ENCODE measurements at regions not wholly inside any gene's neighbourhood (a gene's known extent, or its start where the extent isn't known, plus 50 kb on each side); places are given as distances from the start of the nearest gene placed in this dataset.

GRCh38 chr4:83170952-83171399 is 56.4 kb upstream of the PLAC8 start:
- WGBS: 69% methylated on average over 4 of the region's 4 CpGs
- DNase-seq (ENCODE audit: low spot score): no peak
- Histone ChIP-seq H3K4me3 (ENCODE audit: low read depth in 1 of 3, low read length in 3 of 3) (no peak overlapping the region), H3K36me3 (ENCODE audit: control insufficient read depth in 4 of 4, insufficient read depth in 3 of 4, low read depth in 1 of 4, low read length in 3 of 4) (no peaks in the 10 kb centered on the region), H3K9me3 (ENCODE audit: control insufficient read depth in 4 of 4, low read length in 3 of 4) (no peaks in the 10 kb centered on the region), H3K9ac (ENCODE audit: low read depth in 1 of 2, low read length in 2 of 2) (no peak overlapping the region), H3K27ac (ENCODE audit: low read depth in 1 of 2, low read length in 2 of 2) (no peak overlapping the region), H3K27me3 (ENCODE audit: control insufficient read depth in 4 of 4, insufficient read depth in 4 of 4, low read length in 3 of 4) (no peaks in the 10 kb centered on the region), H3K4me1 (ENCODE audit: control insufficient read depth in 4 of 4, insufficient read depth in 4 of 4, low read length in 3 of 4) (no peaks in the 10 kb centered on the region)
- TF ChIP-seq ZBTB33 (IDR thresholded peaks at IDR 0.05) (no peak), GABPA (IDR thresholded peaks at IDR 0.05 in 1 of 2, conservative IDR thresholded peaks at IDR 0.05 in 1 of 2) (no peak), YY1 (IDR thresholded peaks at IDR 0.05) (no peak), FOXA2 (IDR thresholded peaks at IDR 0.05) (no peak), RAD21 (IDR thresholded peaks at IDR 0.05) (no peak), CTCF (IDR thresholded peaks at IDR 0.05; ENCODE audit: low read depth, low read length, missing input control) (no peak), HNF4A (conservative IDR thresholded peaks at IDR 0.05) (no peak), SP1 (IDR thresholded peaks at IDR 0.05) (no peak), JUND (IDR thresholded peaks at IDR 0.05) (no peak), NR2F2 (IDR thresholded peaks at IDR 0.05) (no peak), FOXA1 (IDR thresholded peaks at IDR 0.05) (no peak)

Measured in liver (tissue), 8 donors.